H9 (cell line): ENCODE measurements at regions not wholly inside any gene's neighbourhood (a gene's known extent, or its start where the extent isn't known, plus 50 kb on each side); places are given as distances from the start of the nearest gene placed in this dataset.

Experiments used
- DNase-seq: peaks from one replicate; pipeline ENCODE4 v3.0.0-alpha.2; 2017
- H2AFZ ChIP-seq: one replicate; pipeline ENCODE4 v1.6.1; 2013; ENCODE audit warnings: mild to moderate bottlenecking, low read length, control low read depth, moderate library complexity
- H2AK5ac ChIP-seq: 2 replicates; pipeline ENCODE4 v1.6.1; 2013; ENCODE audit warnings: low read length, control low read depth, mixed read lengths; ENCODE audit not compliant: insufficient read length
- H2BK120ac ChIP-seq: one replicate; pipeline ENCODE4 v1.6.1; 2013; ENCODE audit warnings: low read depth, mild to moderate bottlenecking, low read length, control low read depth, inconsistent platforms; ENCODE audit not compliant: poor library complexity, severe bottlenecking
- H2BK12ac ChIP-seq: 2 replicates; pipeline ENCODE4 v1.6.1; 2013; ENCODE audit warnings: low read length, control low read depth, mixed read lengths, low read depth; ENCODE audit not compliant: insufficient read length
- H2BK15ac ChIP-seq: 2 replicates; pipeline ENCODE4 v1.6.1; 2013; ENCODE audit warnings: low read depth, low read length, control low read depth
- H2BK20ac ChIP-seq: one replicate; pipeline ENCODE4 v1.6.1; 2013; ENCODE audit warnings: low read depth, mild to moderate bottlenecking, low read length, control low read depth, inconsistent platforms; ENCODE audit not compliant: poor library complexity, severe bottlenecking
- H2BK5ac ChIP-seq: 2 replicates; pipeline ENCODE4 v1.6.1; 2013; ENCODE audit warnings: low read length, control low read depth, mixed read lengths; ENCODE audit not compliant: insufficient read length
- H3K14ac ChIP-seq: 2 replicates; pipeline ENCODE4 v1.6.1; 2013; ENCODE audit warnings: low read length, control low read depth; ENCODE audit not compliant: insufficient read depth
- H3K18ac ChIP-seq: 2 replicates; pipeline ENCODE4 v1.6.1; 2013; ENCODE audit warnings: low read depth, mild to moderate bottlenecking, mixed read lengths, low read length, control low read depth; ENCODE audit not compliant: insufficient read length
- H3K23ac ChIP-seq: 2 replicates; pipeline ENCODE4 v1.6.1; 2013; ENCODE audit warnings: low read length, control low read depth, mixed read lengths, low read depth; ENCODE audit not compliant: insufficient read length
- H3K23me2 ChIP-seq: 2 replicates; pipeline ENCODE4 v1.6.1; 2013; ENCODE audit warnings: low read depth, mild to moderate bottlenecking, mixed read lengths, low read length, control low read depth; ENCODE audit not compliant: insufficient read length, poor library complexity, severe bottlenecking
- H3K27ac ChIP-seq: 2 replicates; pipeline ENCODE4 v1.5.1; 2013; ENCODE audit warnings: low read length, control low read depth, mixed read lengths, low read depth; ENCODE audit not compliant: insufficient read length
- H3K27me3 ChIP-seq: 2 replicates; pipeline ENCODE4 v1.6.1; 2013; ENCODE audit warnings: low read length, control low read depth, inconsistent platforms; ENCODE audit not compliant: insufficient read depth
- H3K4ac ChIP-seq: 2 replicates; pipeline ENCODE4 v1.6.1; 2013; ENCODE audit warnings: low read depth, mild to moderate bottlenecking, control low read depth, inconsistent platforms, low read length, moderate library complexity
- H3K4me1 ChIP-seq: 2 replicates; pipeline ENCODE4 v1.6.1; 2013; ENCODE audit warnings: low read length, control low read depth, inconsistent platforms; ENCODE audit not compliant: insufficient read depth
- H3K4me2 ChIP-seq: 2 replicates; pipeline ENCODE4 v1.6.1; 2013; ENCODE audit warnings: low read length, control low read depth, mixed read lengths; ENCODE audit not compliant: insufficient read length, insufficient read depth
- H3K56ac ChIP-seq: 2 replicates; pipeline ENCODE4 v1.6.1; 2013; ENCODE audit warnings: low read depth, mild to moderate bottlenecking, mixed read lengths, low read length, control low read depth; ENCODE audit not compliant: insufficient read length
- H3K79me1 ChIP-seq: 2 replicates; pipeline ENCODE4 v1.6.1; 2013; ENCODE audit warnings: low read depth, mild to moderate bottlenecking, moderate library complexity, low read length, control low read depth, inconsistent platforms; ENCODE audit not compliant: insufficient read depth, poor library complexity, severe bottlenecking
- H3K79me2 ChIP-seq: 2 replicates; pipeline ENCODE4 v1.6.1; 2013; ENCODE audit warnings: low read length, control low read depth, inconsistent platforms; ENCODE audit not compliant: insufficient read depth
- H3K9ac ChIP-seq: 2 replicates; pipeline ENCODE4 v1.6.1; 2013; ENCODE audit warnings: low read length, control low read depth, mixed read lengths; ENCODE audit not compliant: insufficient read length; ENCODE audit errors: extremely low read depth
- H3K9me3 ChIP-seq: one replicate; pipeline ENCODE4 v1.6.1; 2013; ENCODE audit warnings: low read depth, low read length, inconsistent platforms; ENCODE audit not compliant: control insufficient read depth
- H3T11ph ChIP-seq: one replicate; pipeline ENCODE4 v1.6.1; 2013; ENCODE audit warnings: mild to moderate bottlenecking, low read length, control low read depth, inconsistent platforms
- H4K20me1 ChIP-seq: one replicate; pipeline ENCODE4 v1.6.1; 2013; ENCODE audit not compliant: control insufficient read depth, insufficient read length, insufficient read depth
- H4K5ac ChIP-seq: 2 replicates; pipeline ENCODE4 v1.6.1; 2013; ENCODE audit warnings: low read depth, mild to moderate bottlenecking, mixed read lengths, low read length, control low read depth; ENCODE audit not compliant: insufficient read length
- H4K8ac ChIP-seq: replicated peaks from 2 replicates; pipeline ENCODE4 v1.6.1; 2013; ENCODE audit warnings: low read length, control low read depth, mixed read lengths, low read depth; ENCODE audit not compliant: insufficient read length
- H4K91ac ChIP-seq: 2 replicates; pipeline ENCODE4 v1.6.1; 2013; ENCODE audit warnings: low read depth, mild to moderate bottlenecking, moderate library complexity, mixed read lengths, low read length, control low read depth; ENCODE audit not compliant: insufficient read length
- H3K27ac Mint-ChIP-seq, 3 experiments: 2 replicates in 2 of 3; 3 replicates in 1 of 3; pipeline ENCODE4 v1.8.0; 2020 to 2021; ENCODE audit warnings: mixed read lengths in 3 of 3, mild to moderate bottlenecking in 1 of 3, moderate library complexity in 1 of 3
- H3K27me3 Mint-ChIP-seq: 2 replicates; pipeline ENCODE4 v1.8.0; 2021; ENCODE audit warnings: low read depth, mild to moderate bottlenecking, moderate library complexity, mixed read lengths
- H3K36me3 Mint-ChIP-seq, 3 experiments: 2 replicates in 2 of 3; 3 replicates in 1 of 3; pipeline ENCODE4 v1.8.0; 2020 to 2021; ENCODE audit warnings: low read depth in 3 of 3, mixed read lengths in 3 of 3; ENCODE audit not compliant: insufficient read depth in 1 of 3
- H3K4me1 Mint-ChIP-seq, 2 experiments: 2 replicates each; pipeline ENCODE4 v1.8.0; 2020; ENCODE audit warnings: mixed read lengths in 2 of 2
- H3K4me3 Mint-ChIP-seq, 2 experiments: 2 replicates in 1 of 2; 3 replicates in 1 of 2; pipeline ENCODE4 v1.8.0; 2020 to 2021; ENCODE audit warnings: mild to moderate bottlenecking in 2 of 2, mixed read lengths in 2 of 2, moderate library complexity in 1 of 2
- H3K9me3 Mint-ChIP-seq, 2 experiments: 2 replicates in 1 of 2; 3 replicates in 1 of 2; pipeline ENCODE4 v1.8.0; 2020; ENCODE audit warnings: mild to moderate bottlenecking in 2 of 2, mixed read lengths in 2 of 2, moderate library complexity in 1 of 2
- CTCF ChIP-seq: fragments of 200-600 bp; sonication (generic); conservative IDR thresholded peaks from 3 replicates; pipeline ENCODE4 v1.8.0; 2021; ENCODE audit warnings: antibody characterized with exemption, mild to moderate bottlenecking
- WGBS: extraction: QIAGEN DNeasy Blood & Tissue Kit; methylation state at CpG from one replicate; pipeline ENCODE4 v1.1.7; 2013; ENCODE audit warnings: missing lambda C conversion rate, low lambda C conversion rate, mixed read lengths; ENCODE audit not compliant: insufficient read length; ENCODE audit errors: extremely low coverage; 5-methylcytosine and 5-hydroxymethylcytosine counted together

DNA sequence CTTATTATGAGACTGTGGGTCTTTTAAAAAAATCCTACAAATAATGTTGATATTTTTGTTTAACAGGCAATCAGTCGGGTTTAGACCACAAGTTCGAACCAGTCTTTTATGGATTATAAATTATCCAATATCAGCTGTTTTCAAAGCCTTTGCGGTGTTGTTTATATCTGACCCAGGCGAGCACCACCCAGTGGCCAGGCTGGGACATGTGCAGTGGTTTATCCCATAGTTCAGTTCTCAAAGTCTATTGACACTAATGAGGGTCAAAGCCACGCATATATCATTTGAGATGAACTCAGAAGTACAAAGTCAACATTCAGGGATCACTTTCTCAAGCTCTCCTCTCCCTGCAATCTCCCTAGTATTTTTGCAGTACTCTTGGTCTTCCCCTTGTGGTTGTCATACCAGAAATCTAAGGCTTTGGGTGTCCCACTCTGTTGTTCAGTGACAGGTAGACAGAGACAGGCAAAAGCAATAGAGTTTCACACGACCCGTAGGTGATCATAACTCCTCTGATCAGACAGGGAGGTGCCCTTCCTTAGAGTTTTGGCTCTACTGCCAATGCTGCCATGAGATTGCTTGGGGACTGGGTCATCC, 117.4 kb upstream of the POM121L12 start:
- no peak overlapping the region for H2BK15ac ChIP-seq
- DNase-seq = peak; percentile 38

More for the DNA sequence above, 117.4 kb upstream of the POM121L12 start:
- no peaks in the 10 kb centered on the region for H3K23me2 ChIP-seq
- H3T11ph ChIP-seq = no peak overlapping the region
- no peaks in the 10 kb centered on the region for H3K27me3 ChIP-seq
- Mint-ChIP-seq H3K4me3 (no peak overlapping the region), H3K27ac (no peak overlapping the region), H3K4me1 (peaks cover 19 to 23% of the 10 kb centered on the region in 2 experiments), H3K36me3 (peaks cover 0 to 7% (median 0%) of the 10 kb centered on the region in 3 experiments; a peak in 2 of 7 replicates), H3K9me3 (peaks cover under 1 to 5% of the 10 kb centered on the region in 2 experiments), H3K27me3 (no peaks in the 10 kb centered on the region)
- H3K27ac ChIP-seq = no peak overlapping the region
- H2BK12ac ChIP-seq = no peak overlapping the region
- no peak overlapping the region for H3K4me2 ChIP-seq
- no peak overlapping the region for H4K8ac ChIP-seq
- peak; percentile 83 for TF ChIP-seq CTCF
- no peak overlapping the region for H3K14ac ChIP-seq
- H3K56ac ChIP-seq = no peak overlapping the region
- H2BK120ac ChIP-seq = no peak overlapping the region
- H3K4me1 ChIP-seq = no peaks in the 10 kb centered on the region
- no peak overlapping the region for H4K91ac ChIP-seq
- no peak overlapping the region for H3K9ac ChIP-seq
- H2BK20ac ChIP-seq = no peak overlapping the region
- H2BK5ac ChIP-seq = no peak overlapping the region
- H2AFZ ChIP-seq = no peak overlapping the region
- no peak overlapping the region for H4K5ac ChIP-seq
- no peaks in the 10 kb centered on the region for H3K9me3 ChIP-seq
- H3K79me2 ChIP-seq = no peaks in the 10 kb centered on the region
- H3K23ac ChIP-seq = no peak overlapping the region
- no peaks in the 10 kb centered on the region for H4K20me1 ChIP-seq
- no peak overlapping the region for H2AK5ac ChIP-seq
- H3K79me1 ChIP-seq = no peaks in the 10 kb centered on the region
- H3K18ac ChIP-seq = no peak overlapping the region
- no peak overlapping the region for H3K4ac ChIP-seq
- WGBS = no CpG with 5 or more reads among the region's 7 CpGs
